Gastroesophageal sphincter (tissue), 4 donors: ENCODE measurements at regions not wholly inside any gene's neighbourhood (a gene's known extent, or its start where the extent isn't known, plus 50 kb on each side); places are given as distances from the start of the nearest gene placed in this dataset.

ENCODE experiments used
- ATAC-seq: fragments of 150-250 bp; one replicate; pipeline ENCODE4 v1.9.1; 2016; ENCODE audit warnings: mild to moderate bottlenecking, moderate library complexity
- H3K27ac ChIP-seq, 4 donors: fragments of 200-600 bp; sonication (generic) in 3 of 4; 1 replicate in 3 of 4; 2 replicates in 1 of 4; pipeline ENCODE4 v1.5.1; 2016 to 2019
- H3K27me3 ChIP-seq: fragments of 200-600 bp; sonication (generic); one replicate; pipeline ENCODE4 v1.5.1; 2019
- H3K36me3 ChIP-seq, 2 donors: fragments of 200-600 bp; sonication (generic); one replicate each; pipeline ENCODE4 v1.5.1; 2019; ENCODE audit warnings: control low read depth in 1 of 2
- H3K4me1 ChIP-seq, 3 donors: fragments of 200-600 bp; sonication (generic); 1 replicate in 2 of 3; 2 replicates in 1 of 3; pipeline ENCODE4 v1.5.1; 2016 to 2019; ENCODE audit warnings: control low read depth in 2 of 3
- H3K4me3 ChIP-seq, 2 donors: fragments of 200-600 bp; sonication (generic); one replicate each; pipeline ENCODE4 v1.5.1; 2019; ENCODE audit warnings: mild to moderate bottlenecking in 1 of 2, moderate library complexity in 1 of 2
- H3K9me3 ChIP-seq, 3 donors: fragments of 200-600 bp; sonication (generic); one replicate each; pipeline ENCODE4 v1.5.1; 2017 to 2019; ENCODE audit warnings: control low read depth in 2 of 3
- EP300 ChIP-seq: sonication (generic); formaldehyde crosslinking; IDR thresholded peaks from one replicate; pipeline ENCODE4 v1.6.1; 2017; ENCODE audit warnings: antibody characterized with exemption, mild to moderate bottlenecking
- POLR2A ChIP-seq, 2 donors: fragments of 450-650 bp; IDR thresholded peaks; one replicate each; pipeline ENCODE4 v1.6.1; 2017; ENCODE audit warnings: antibody characterized with exemption in 2 of 2, mild to moderate bottlenecking in 2 of 2, moderate library complexity in 1 of 2
- POLR2AphosphoS5 ChIP-seq: sonication (generic); formaldehyde crosslinking; IDR thresholded peaks from one replicate; pipeline ENCODE4 v1.6.1; 2017; ENCODE audit warnings: antibody characterized with exemption
- WGBS, 2 donors: methylation state at CpG; one replicate each; pipeline ENCODE4 v1.1.5; 2018; ENCODE audit warnings: low coverage in 1 of 2; 5-methylcytosine and 5-hydroxymethylcytosine counted together
- TF ChIP-seq, protein P1 (sequence below), 4 experiments: fragments of 200-600 bp in 2 of 4; fragments of 450-650 bp in 2 of 4; sonication (generic) in 1 of 4; IDR thresholded peaks; one replicate each; pipeline ENCODE4 v1.5.1; 2017 to 2019; ENCODE audit warnings: antibody characterized with exemption in 4 of 4, mild to moderate bottlenecking in 2 of 4, moderate library complexity in 2 of 4

DNA sequence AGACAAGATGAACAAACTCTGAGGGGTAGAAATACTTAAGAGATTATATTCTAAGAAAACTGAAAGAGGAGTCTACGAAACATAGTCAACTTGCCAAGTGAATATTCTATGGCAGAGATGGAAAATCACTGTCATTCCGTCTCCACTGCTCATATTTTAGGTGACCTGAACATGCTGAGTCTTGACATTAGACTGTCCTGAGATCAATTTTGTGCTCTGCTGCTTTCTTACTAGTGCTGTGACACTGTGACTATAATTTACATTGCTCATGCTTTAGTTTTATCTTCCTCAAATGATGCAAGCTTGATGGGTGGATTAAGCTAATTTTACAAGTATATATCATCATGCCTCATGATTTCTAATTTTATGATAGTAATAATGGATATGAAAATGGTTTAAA, 228.2 kb upstream of the LRFN5 start:
- no peak for ATAC-seq
- TF ChIP-seq, protein P1, sequence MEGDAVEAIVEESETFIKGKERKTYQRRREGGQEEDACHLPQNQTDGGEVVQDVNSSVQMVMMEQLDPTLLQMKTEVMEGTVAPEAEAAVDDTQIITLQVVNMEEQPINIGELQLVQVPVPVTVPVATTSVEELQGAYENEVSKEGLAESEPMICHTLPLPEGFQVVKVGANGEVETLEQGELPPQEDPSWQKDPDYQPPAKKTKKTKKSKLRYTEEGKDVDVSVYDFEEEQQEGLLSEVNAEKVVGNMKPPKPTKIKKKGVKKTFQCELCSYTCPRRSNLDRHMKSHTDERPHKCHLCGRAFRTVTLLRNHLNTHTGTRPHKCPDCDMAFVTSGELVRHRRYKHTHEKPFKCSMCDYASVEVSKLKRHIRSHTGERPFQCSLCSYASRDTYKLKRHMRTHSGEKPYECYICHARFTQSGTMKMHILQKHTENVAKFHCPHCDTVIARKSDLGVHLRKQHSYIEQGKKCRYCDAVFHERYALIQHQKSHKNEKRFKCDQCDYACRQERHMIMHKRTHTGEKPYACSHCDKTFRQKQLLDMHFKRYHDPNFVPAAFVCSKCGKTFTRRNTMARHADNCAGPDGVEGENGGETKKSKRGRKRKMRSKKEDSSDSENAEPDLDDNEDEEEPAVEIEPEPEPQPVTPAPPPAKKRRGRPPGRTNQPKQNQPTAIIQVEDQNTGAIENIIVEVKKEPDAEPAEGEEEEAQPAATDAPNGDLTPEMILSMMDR (IDR thresholded peaks at IDR 0.05), result no peak
- TF ChIP-seq EP300, result no peak
- no peak for TF ChIP-seq POLR2A (IDR thresholded peaks at IDR 0.05)
- no peak for TF ChIP-seq POLR2AphosphoS5
- Histone ChIP-seq H3K27ac (no peak overlapping the region), H3K9me3 (no peaks in the 10 kb centered on the region), H3K4me1 (no peaks in the 10 kb centered on the region), H3K36me3 (no peaks in the 10 kb centered on the region), H3K27me3 (no peaks in the 10 kb centered on the region), H3K4me3 (no peak overlapping the region)
- WGBS, 2 donors, result 56 to 64% methylated on average over 2 of the region's 2 CpGs

DNA sequence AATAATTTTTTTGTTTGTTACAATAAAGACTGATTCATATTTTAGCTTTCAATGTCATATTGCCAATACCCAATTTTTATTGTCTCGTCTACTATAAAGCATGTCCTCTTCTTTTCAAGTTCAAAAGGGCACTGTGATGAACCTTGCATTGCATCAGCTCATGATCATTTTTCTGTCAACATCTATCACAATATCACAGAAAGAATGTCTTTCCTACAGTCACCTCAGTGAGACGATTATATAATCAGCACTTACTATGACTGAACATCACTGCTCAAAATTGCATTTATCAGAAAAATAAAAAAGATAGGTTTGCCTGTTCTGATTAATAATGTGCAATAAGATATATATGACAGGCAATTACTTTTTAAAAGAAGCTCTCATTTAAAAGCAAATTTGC, 228.7 kb upstream of the LRFN5 start:
- no peaks in the 10 kb centered on the region for H3K9me3 ChIP-seq
- H3K36me3 ChIP-seq, result no peaks in the 10 kb centered on the region
- WGBS, 2 donors, result 44 to 63% methylated on average over 2 of the region's 2 CpGs
- no peaks in the 10 kb centered on the region for H3K27me3 ChIP-seq
- no peak overlapping the region for H3K27ac ChIP-seq
- no peaks in the 10 kb centered on the region for H3K4me1 ChIP-seq
- no peak for ATAC-seq
- no peak for TF ChIP-seq EP300
- TF ChIP-seq POLR2A (IDR thresholded peaks at IDR 0.05), result no peak
- no peak for TF ChIP-seq POLR2AphosphoS5
- TF ChIP-seq, protein P1 (IDR thresholded peaks at IDR 0.05), result no peak
- no peak overlapping the region for H3K4me3 ChIP-seq

DNA sequence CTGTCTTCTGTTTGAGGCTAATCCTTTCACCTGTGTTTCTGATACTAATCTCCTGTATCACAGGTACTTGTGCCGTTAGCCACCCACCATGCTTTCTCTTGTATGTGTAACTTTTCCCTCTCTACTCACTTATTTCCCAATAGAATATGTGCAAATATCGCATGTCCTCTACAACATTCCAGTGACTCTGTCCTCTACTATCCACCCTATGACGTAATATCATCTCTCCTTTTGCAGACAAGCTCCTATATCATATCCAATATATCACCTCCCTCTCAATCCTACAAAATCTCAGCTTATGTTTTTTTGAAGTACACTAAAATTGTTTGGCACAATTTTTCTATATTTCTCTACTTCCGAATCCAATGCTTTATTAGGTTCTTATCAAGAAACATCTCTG, 232.6 kb upstream of the LRFN5 start:
- WGBS, 2 donors, result 89 to 95% methylated on average over 4 of the region's 4 CpGs
- no peaks in the 10 kb centered on the region for H3K27me3 ChIP-seq
- H3K4me3 ChIP-seq, result no peak overlapping the region
- no peak overlapping the region for H3K27ac ChIP-seq
- TF ChIP-seq, protein P1 (IDR thresholded peaks at IDR 0.05), result no peak
- TF ChIP-seq POLR2A (IDR thresholded peaks at IDR 0.05) (no peak), EP300 (no peak), POLR2AphosphoS5 (no peak)
- no peaks in the 10 kb centered on the region for H3K9me3 ChIP-seq
- H3K4me1 ChIP-seq, result no peaks in the 10 kb centered on the region
- H3K36me3 ChIP-seq, result no peaks in the 10 kb centered on the region
- ATAC-seq, result no peak

DNA sequence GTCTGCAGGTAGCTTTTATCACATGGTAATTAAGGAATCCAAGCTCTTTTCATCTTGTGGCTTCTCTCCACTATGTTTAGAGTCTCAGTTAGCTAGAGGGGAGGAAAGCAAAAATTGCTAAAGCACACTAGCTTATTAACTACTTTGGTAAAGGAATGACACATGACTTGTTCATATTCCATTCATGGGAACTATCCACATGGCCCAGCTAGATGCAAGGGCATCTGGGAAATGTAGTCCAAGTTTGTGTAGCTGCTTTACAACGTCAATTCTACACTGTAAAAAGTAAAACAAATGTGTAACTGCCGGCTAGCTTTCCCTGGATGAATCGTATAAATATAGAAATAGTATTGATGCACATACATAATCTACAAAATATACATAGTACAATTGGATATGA, 244.5 kb upstream of the LRFN5 start:
- H3K4me1 ChIP-seq, result no peaks in the 10 kb centered on the region
- H3K27ac ChIP-seq, result no peak overlapping the region
- no peak overlapping the region for H3K4me3 ChIP-seq
- no peak for ATAC-seq
- WGBS, 2 donors, result 51 to 76% methylated on average over 3 of the region's 3 CpGs
- no peaks in the 10 kb centered on the region for H3K27me3 ChIP-seq
- no peaks in the 10 kb centered on the region for H3K36me3 ChIP-seq
- TF ChIP-seq, protein P1 (IDR thresholded peaks at IDR 0.05), result no peak
- TF ChIP-seq POLR2A (IDR thresholded peaks at IDR 0.05) (no peak), POLR2AphosphoS5 (no peak), EP300 (no peak)
- H3K9me3 ChIP-seq, result no peaks in the 10 kb centered on the region

DNA sequence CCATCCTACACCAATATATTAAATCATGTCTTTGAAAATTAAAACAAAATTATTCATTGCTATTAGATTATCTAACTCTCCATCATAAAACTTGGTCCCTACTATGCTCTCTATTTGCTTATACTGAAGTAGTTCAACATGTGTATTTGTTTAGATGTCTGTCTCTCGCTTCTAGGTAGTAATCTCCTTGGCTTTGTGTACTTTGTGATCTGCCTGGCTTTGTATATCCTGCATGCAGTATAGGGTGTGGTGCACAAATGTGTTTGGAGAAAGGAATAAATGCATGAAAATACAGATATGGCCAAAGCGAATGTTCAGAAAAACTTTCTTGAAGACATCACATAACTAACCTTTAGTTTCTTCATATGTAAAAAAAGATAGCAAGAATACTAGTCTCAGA, 246.6 kb upstream of the LRFN5 start:
- Histone ChIP-seq H3K9me3 (no peaks in the 10 kb centered on the region), H3K4me1 (no peaks in the 10 kb centered on the region), H3K27me3 (no peaks in the 10 kb centered on the region), H3K27ac (no peak overlapping the region), H3K36me3 (no peaks in the 10 kb centered on the region), H3K4me3 (no peak overlapping the region)
- TF ChIP-seq, protein P1 (IDR thresholded peaks at IDR 0.05), result no peak
- no peak for ATAC-seq
- WGBS, 2 donors, result 79 to 82% methylated on average over 2 of the region's 2 CpGs
